Loucy (cell line): ENCODE measurements at regions not wholly inside any gene's neighbourhood (a gene's known extent, or its start where the extent isn't known, plus 50 kb on each side); places are given as distances from the start of the nearest gene placed in this dataset.

ENCODE experiments used
- CTCF ChIP-seq: fragments of 200-600 bp; sonication (generic); conservative IDR thresholded peaks from 2 replicates; pipeline ENCODE4 v1.5.1; 2014; ENCODE audit warnings: mild to moderate bottlenecking, antibody characterized with exemption, low read length
- EZH2phosphoT487 ChIP-seq: fragments of 200-600 bp; IDR thresholded peaks from 2 replicates; pipeline ENCODE4 v1.6.1; 2018; ENCODE audit warnings: antibody characterized with exemption, mild to moderate bottlenecking, moderate library complexity, borderline replicate concordance

GRCh38 chr14:97995531-97995930 lies 1198.3 kb downstream of the VRK1 start:
- TF ChIP-seq CTCF (no peak), EZH2phosphoT487 (no peak)
